Erythroblast (primary cell): ENCODE measurements at regions not wholly inside any gene's neighbourhood (a gene's known extent, or its start where the extent isn't known, plus 50 kb on each side); places are given as distances from the start of the nearest gene placed in this dataset.

Experiments used
- GATA1 ChIP-seq: IDR thresholded peaks from 2 replicates; pipeline ENCODE4 v1.6.1; 2011; ENCODE audit warnings: low read depth, mild to moderate bottlenecking, control low read depth, low read length, moderate library complexity
- POLR2A ChIP-seq: IDR thresholded peaks from 2 replicates; pipeline ENCODE4 v1.6.1; 2011; ENCODE audit warnings: mild to moderate bottlenecking, low read length

DNA sequence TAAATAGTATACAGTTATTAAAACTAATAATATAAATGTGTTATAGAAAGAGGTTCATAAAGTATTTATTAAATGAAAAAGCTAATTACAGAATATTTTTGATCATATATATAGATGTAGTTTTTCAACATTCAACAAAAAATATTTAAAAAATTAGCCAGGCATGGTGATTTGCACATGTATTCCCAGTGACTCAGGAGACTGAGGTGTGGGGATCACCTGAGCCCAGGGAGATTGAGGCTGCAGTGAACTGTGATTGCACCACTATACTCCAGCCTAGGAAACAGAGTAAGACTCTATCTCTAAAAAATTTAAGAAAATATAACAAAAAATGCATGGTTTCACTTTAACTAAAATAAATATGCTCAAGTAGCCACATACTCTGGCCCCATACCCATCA, 118.0 kb upstream of the SEMA3C start:
- TF ChIP-seq POLR2A = no peak
- no peak for TF ChIP-seq GATA1
